SK-N-SH (cell line): ENCODE measurements at regions not wholly inside any gene's neighbourhood (a gene's known extent, or its start where the extent isn't known, plus 50 kb on each side); places are given as distances from the start of the nearest gene placed in this dataset.

ENCODE experiments used
- CTCF ChIP-seq: fragments of 200-600 bp; sonication (generic); IDR thresholded peaks from 2 replicates; pipeline ENCODE4 v1.6.1; 2017; ENCODE audit warnings: antibody characterized with exemption, mild to moderate bottlenecking, moderate library complexity
- EP300 ChIP-seq, 2 experiments: IDR thresholded peaks; 2 replicates each; pipeline versions ENCODE4 v1.4.0 to v1.6.1; 2012; ENCODE audit warnings: borderline replicate concordance in 1 of 2, low read depth in 1 of 2, low read length in 1 of 2
- EZH2phosphoT487 ChIP-seq: fragments of 200-600 bp; sonication (generic); IDR thresholded peaks from 2 replicates; pipeline ENCODE4 v1.6.1; 2017; ENCODE audit warnings: low read depth, mixed run types, mild to moderate bottlenecking, antibody characterized with exemption, moderate library complexity, borderline replicate concordance
- FOXM1 ChIP-seq: IDR thresholded peaks from 2 replicates; pipeline ENCODE4 v1.4.0; 2012; ENCODE audit warnings: low read depth, mild to moderate bottlenecking
- IRF3 ChIP-seq: fragments of 150-350 bp; IDR thresholded peaks from 2 replicates; pipeline ENCODE4 v1.6.1; 2016; ENCODE audit warnings: mild to moderate bottlenecking, low read depth, low read length
- MEF2A ChIP-seq: IDR thresholded peaks from 2 replicates; pipeline ENCODE4 v1.4.0; 2012; ENCODE audit warnings: low read depth, borderline replicate concordance
- POLR2AphosphoS5 ChIP-seq: IDR thresholded peaks from 2 replicates; pipeline ENCODE4 v1.6.1; 2012; ENCODE audit warnings: low read depth, low read length
- RFX5 ChIP-seq: IDR thresholded peaks from 2 replicates; pipeline ENCODE4 v1.6.1; 2012; ENCODE audit warnings: mild to moderate bottlenecking, improper control_type of control experiment, low read length
- TCF12 ChIP-seq: IDR thresholded peaks from 2 replicates; pipeline ENCODE4 v1.4.0; 2012
- USF1 ChIP-seq: IDR thresholded peaks from 2 replicates; pipeline ENCODE4 v1.4.0; 2012; ENCODE audit warnings: low read depth, borderline replicate concordance
- USF2 ChIP-seq: fragments of 150-350 bp; IDR thresholded peaks from 2 replicates; pipeline ENCODE4 v1.6.1; 2017; ENCODE audit warnings: antibody characterized with exemption, low read length, low read depth, borderline replicate concordance

- TF ChIP-seq MEF2A (no peak), CTCF (no peak), IRF3 (no peak), TCF12 (no peak), EP300 (IDR thresholded peaks at IDR 0.05; ENCODE audit: borderline replicate concordance in 1 of 2, low read depth in 1 of 2, low read length in 1 of 2) (no peak), EZH2phosphoT487 (no peak), RFX5 (no peak), USF1 (no peak), FOXM1 (no peak), POLR2AphosphoS5 (no peak), USF2 (no peak)
Observed at GRCh38 chr2:204135752-204136151, 199.2 kb downstream of the ICOS start.
